OCI-LY7 (cell line): ENCODE measurements at regions not wholly inside any gene's neighbourhood (a gene's known extent, or its start where the extent isn't known, plus 50 kb on each side); places are given as distances from the start of the nearest gene placed in this dataset.

Experiments used
- BruUV-seq: library from RNA; stranded (reverse); fragments of 400-500 nt; replicated peaks from 2 replicates; lab custom pipeline; 2021; lab: Mats Ljungman, UMichigan
- CTCF ChIA-PET: fragments of 300-600 bp; sonication (Branson Sonifier 250); formaldehyde crosslinking; loops from one replicate; lab custom pipeline; 2022; ENCODE audit warnings: antibody characterized with exemption; ENCODE audit not compliant: unreplicated experiment; lab: Charles Lee
- POLR2A ChIA-PET: fragments of 300-600 bp; sonication (Branson Sonifier 250); formaldehyde crosslinking; loops from one replicate; lab custom pipeline; 2022; ENCODE audit warnings: antibody characterized with exemption; lab: Charles Lee
- DNase-seq: peaks from one replicate; pipeline ENCODE4 v3.0.0-alpha.2; 2015; ENCODE audit warnings: low spot score
- H2AFZ ChIP-seq: fragments of 200-600 bp; sonication (generic), shearing (Covaris generic); 2 replicates; pipeline ENCODE4 v1.6.1; 2014; ENCODE audit warnings: mild to moderate bottlenecking, antibody characterized with exemption, low read length, moderate library complexity
- H3K27ac ChIP-seq: fragments of 200-600 bp; sonication (generic); 2 replicates; pipeline ENCODE4 v1.5.1; 2014; ENCODE audit warnings: mixed run types, low read depth, mild to moderate bottlenecking, moderate library complexity, low read length, inconsistent platforms; ENCODE audit not compliant: poor library complexity, severe bottlenecking
- H3K36me3 ChIP-seq: fragments of 200-600 bp; sonication (generic); 2 replicates; pipeline ENCODE4 v1.6.1; 2014; ENCODE audit warnings: mild to moderate bottlenecking, antibody characterized with exemption, low read length, moderate library complexity, mixed read lengths; ENCODE audit not compliant: insufficient read depth
- H3K4me1 ChIP-seq: fragments of 200-600 bp; sonication (generic); 2 replicates; pipeline ENCODE4 v1.5.1; 2014; ENCODE audit warnings: mild to moderate bottlenecking, low read length; ENCODE audit not compliant: insufficient read depth, poor library complexity, severe bottlenecking
- H3K4me2 ChIP-seq: fragments of 200-600 bp; sonication (generic); 2 replicates; pipeline ENCODE4 v1.6.1; 2014; ENCODE audit warnings: mild to moderate bottlenecking, low read length
- H3K4me3 ChIP-seq: fragments of 200-600 bp; sonication (generic); 2 replicates; pipeline ENCODE4 v1.5.1; 2014; ENCODE audit warnings: mild to moderate bottlenecking, low read depth, low read length; ENCODE audit not compliant: poor library complexity, severe bottlenecking
- H3K79me2 ChIP-seq: fragments of 200-600 bp; sonication (generic); 2 replicates; pipeline ENCODE4 v1.6.1; 2016; ENCODE audit warnings: low read depth, mild to moderate bottlenecking, low read length, moderate library complexity, mixed read lengths; ENCODE audit not compliant: insufficient read depth
- H3K9me2 ChIP-seq: fragments of 200-600 bp; sonication (generic); 2 replicates; pipeline ENCODE4 v1.6.1; 2016; ENCODE audit warnings: mild to moderate bottlenecking, low read length, mixed read lengths; ENCODE audit not compliant: insufficient read depth
- H3K9me3 ChIP-seq: fragments of 200-600 bp; sonication (generic); 2 replicates; pipeline ENCODE4 v1.6.1; 2014; ENCODE audit warnings: mild to moderate bottlenecking, mixed run types, low read length, mixed read lengths
- H4K20me1 ChIP-seq: fragments of 200-600 bp; sonication (generic); 2 replicates; pipeline ENCODE4 v1.6.1; 2014; ENCODE audit warnings: mild to moderate bottlenecking, antibody characterized with exemption, low read length, moderate library complexity, mixed read lengths; ENCODE audit not compliant: insufficient read depth
- EZH2phosphoT487 ChIP-seq: fragments of 200-600 bp; sonication (generic); IDR thresholded peaks from 2 replicates; pipeline ENCODE4 v1.6.1; 2018; ENCODE audit warnings: low read depth, borderline replicate concordance, mild to moderate bottlenecking, mixed run types, antibody characterized with exemption, low read length, moderate library complexity, mixed read lengths
- intact Hi-C: fragments of 100-400 bp; cut with micrococcal nuclease; formaldehyde crosslinking; loops from one replicate; pipeline ENCODE4 v1.10.0; 2022; ENCODE audit not compliant: unreplicated experiment
- TF ChIP-seq, protein P1 (sequence below): fragments of 200-600 bp; sonication (generic); conservative IDR thresholded peaks from 2 replicates; pipeline ENCODE4 v1.5.1; 2014; ENCODE audit warnings: mild to moderate bottlenecking, antibody characterized with exemption, low read length, moderate library complexity, mixed read lengths

DNA sequence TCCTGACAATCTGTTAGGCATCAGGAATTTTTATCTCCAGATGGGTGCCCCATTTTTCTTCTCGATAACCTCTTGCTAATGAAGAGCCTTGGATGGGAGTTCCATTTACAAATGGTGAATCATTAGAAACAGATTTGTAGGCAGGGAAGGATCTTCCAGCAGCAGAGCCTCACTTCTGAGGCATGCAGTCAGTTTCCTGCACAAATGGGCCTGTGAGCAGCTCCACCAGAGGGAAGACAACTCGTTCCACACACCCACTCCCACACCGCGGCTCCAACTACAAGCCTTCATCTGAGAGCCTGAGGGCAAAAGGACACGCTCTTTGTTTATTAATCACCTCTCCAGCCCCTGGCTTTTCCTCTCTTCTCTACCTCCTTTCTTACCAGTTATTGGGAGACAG lies 108.5 kb downstream of the CTAGE1 start:
- no TSS peak for BruUV-seq
- no peak overlapping the region for H3K27ac ChIP-seq
- no peak overlapping the region for H2AFZ ChIP-seq
- H3K4me1 ChIP-seq = no peaks in the 10 kb centered on the region
- H3K9me3 ChIP-seq = no peaks in the 10 kb centered on the region
- H4K20me1 ChIP-seq = no peaks in the 10 kb centered on the region
- no peak overlapping the region for H3K4me3 ChIP-seq
- intact Hi-C loops = no loop called here
- CTCF ChIA-PET = no interaction called here
- H3K4me2 ChIP-seq = no peak overlapping the region
- H3K9me2 ChIP-seq = no peaks in the 10 kb centered on the region
- no peak for TF ChIP-seq EZH2phosphoT487
- TF ChIP-seq, protein P1, sequence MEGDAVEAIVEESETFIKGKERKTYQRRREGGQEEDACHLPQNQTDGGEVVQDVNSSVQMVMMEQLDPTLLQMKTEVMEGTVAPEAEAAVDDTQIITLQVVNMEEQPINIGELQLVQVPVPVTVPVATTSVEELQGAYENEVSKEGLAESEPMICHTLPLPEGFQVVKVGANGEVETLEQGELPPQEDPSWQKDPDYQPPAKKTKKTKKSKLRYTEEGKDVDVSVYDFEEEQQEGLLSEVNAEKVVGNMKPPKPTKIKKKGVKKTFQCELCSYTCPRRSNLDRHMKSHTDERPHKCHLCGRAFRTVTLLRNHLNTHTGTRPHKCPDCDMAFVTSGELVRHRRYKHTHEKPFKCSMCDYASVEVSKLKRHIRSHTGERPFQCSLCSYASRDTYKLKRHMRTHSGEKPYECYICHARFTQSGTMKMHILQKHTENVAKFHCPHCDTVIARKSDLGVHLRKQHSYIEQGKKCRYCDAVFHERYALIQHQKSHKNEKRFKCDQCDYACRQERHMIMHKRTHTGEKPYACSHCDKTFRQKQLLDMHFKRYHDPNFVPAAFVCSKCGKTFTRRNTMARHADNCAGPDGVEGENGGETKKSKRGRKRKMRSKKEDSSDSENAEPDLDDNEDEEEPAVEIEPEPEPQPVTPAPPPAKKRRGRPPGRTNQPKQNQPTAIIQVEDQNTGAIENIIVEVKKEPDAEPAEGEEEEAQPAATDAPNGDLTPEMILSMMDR = no peak
- DNase-seq = no peak
- no peaks in the 10 kb centered on the region for H3K79me2 ChIP-seq
- H3K36me3 ChIP-seq = no peaks in the 10 kb centered on the region
- POLR2A ChIA-PET = interaction anchor here (0.8 kb wide), 1 partner anchor 299 kb away, joined by 3 read pairs; no protein-coding TSS in a partner anchor

- Histone ChIP-seq H3K9me3 (no peaks in the 10 kb centered on the region), H3K4me2 (no peak overlapping the region), H3K79me2 (no peaks in the 10 kb centered on the region), H3K27ac (no peak overlapping the region), H3K4me1 (no peaks in the 10 kb centered on the region), H3K9me2 (no peaks in the 10 kb centered on the region), H4K20me1 (no peaks in the 10 kb centered on the region), H2AFZ (no peak overlapping the region), H3K36me3 (no peaks in the 10 kb centered on the region), H3K4me3 (no peak overlapping the region)
- ChIA-PET CTCF (no interaction called here), POLR2A (no interaction called here)
- DNase-seq = no peak
- intact Hi-C loops = no loop called here
- TF ChIP-seq EZH2phosphoT487 = no peak
- TF ChIP-seq, protein P1 = no peak
- no TSS peak for BruUV-seq
Measured at GRCh38 chr18:22307528-22307927, 110.2 kb downstream of the CTAGE1 start.

- DNase-seq = no peak
- ChIA-PET POLR2A (no interaction called here), CTCF (no interaction called here)
- Histone ChIP-seq H3K4me1 (no peaks in the 10 kb centered on the region), H3K79me2 (no peaks in the 10 kb centered on the region), H2AFZ (no peak overlapping the region), H3K27ac (no peak overlapping the region), H3K9me3 (no peaks in the 10 kb centered on the region), H4K20me1 (no peaks in the 10 kb centered on the region), H3K9me2 (no peaks in the 10 kb centered on the region), H3K4me3 (no peak overlapping the region), H3K4me2 (no peak overlapping the region), H3K36me3 (no peaks in the 10 kb centered on the region)
- intact Hi-C loops = no loop called here
- TF ChIP-seq, protein P1 = no peak
- no peak for TF ChIP-seq EZH2phosphoT487
- BruUV-seq = no TSS peak
Measured at GRCh38 chr18:22303927-22304326, 113.8 kb downstream of the CTAGE1 start.
